Astrocyte (in vitro differentiated cells and primary cell): ENCODE measurements at regions not wholly inside any gene's neighbourhood (a gene's known extent, or its start where the extent isn't known, plus 50 kb on each side); places are given as distances from the start of the nearest gene placed in this dataset.

Experiments used
- DNase-seq: peaks from one replicate; pipeline ENCODE4 v3.0.0-alpha.2; 2010; ENCODE audit warnings: low read depth
- FAIRE-seq: peaks from 2 replicates; lab custom pipeline; 2011; peaks lifted over from hg19 to GRCh38; lab: Jason Lieb, UNC
- H2AFZ ChIP-seq: 2 replicates; pipeline ENCODE4 v1.6.0; 2012; ENCODE audit warnings: low read depth, low read length, inconsistent platforms
- H3K27ac ChIP-seq: 2 replicates; pipeline ENCODE4 v1.5.1; 2011; ENCODE audit warnings: low read depth, low read length, inconsistent platforms
- H3K27me3 ChIP-seq: 2 replicates; pipeline ENCODE4 v1.6.0; 2011; ENCODE audit warnings: low read length, inconsistent platforms; ENCODE audit not compliant: insufficient read depth
- H3K36me3 ChIP-seq: 2 replicates; pipeline ENCODE4 v1.5.1; 2011; ENCODE audit warnings: low read length, inconsistent platforms; ENCODE audit not compliant: insufficient read depth
- H3K4me1 ChIP-seq: 2 replicates; pipeline ENCODE4 v1.5.1; 2011; ENCODE audit warnings: low read length, inconsistent platforms; ENCODE audit not compliant: insufficient read depth
- H3K4me2 ChIP-seq: 2 replicates; pipeline ENCODE4 v1.6.0; 2012; ENCODE audit warnings: low read length, inconsistent platforms
- H3K4me3 ChIP-seq: 2 replicates; pipeline ENCODE4 v1.5.1; 2011; ENCODE audit warnings: low read depth, mild to moderate bottlenecking, low read length, inconsistent platforms; ENCODE audit not compliant: insufficient read depth
- H3K79me2 ChIP-seq: 2 replicates; pipeline ENCODE4 v1.6.0; 2012; ENCODE audit warnings: mild to moderate bottlenecking, low read length, inconsistent platforms; ENCODE audit not compliant: insufficient read depth
- H3K9ac ChIP-seq: 2 replicates; pipeline ENCODE4 v1.6.0; 2012; ENCODE audit warnings: mild to moderate bottlenecking, low read length, inconsistent platforms
- H3K9me3 ChIP-seq: 2 replicates; pipeline ENCODE4 v1.5.1; 2012; ENCODE audit warnings: low read depth, mild to moderate bottlenecking, low read length, inconsistent platforms; ENCODE audit not compliant: insufficient read depth
- H4K20me1 ChIP-seq: 2 replicates; pipeline ENCODE4 v1.6.0; 2012; ENCODE audit warnings: low read length, inconsistent platforms; ENCODE audit not compliant: insufficient read depth
- H3K27ac Mint-ChIP-seq: one replicate; pipeline ENCODE4 v1.8.0; 2021; ENCODE audit warnings: mild to moderate bottlenecking, mixed read lengths; ENCODE audit not compliant: unreplicated experiment
- H3K27me3 Mint-ChIP-seq: one replicate; pipeline ENCODE4 v1.8.0; 2021; ENCODE audit warnings: low read depth, mixed read lengths; ENCODE audit not compliant: unreplicated experiment
- H3K36me3 Mint-ChIP-seq: one replicate; pipeline ENCODE4 v1.8.0; 2021; ENCODE audit warnings: low read depth, mixed read lengths; ENCODE audit not compliant: unreplicated experiment
- H3K4me1 Mint-ChIP-seq: one replicate; pipeline ENCODE4 v1.8.0; 2021; ENCODE audit warnings: low read depth, mixed read lengths; ENCODE audit not compliant: unreplicated experiment
- H3K4me3 Mint-ChIP-seq: one replicate; pipeline ENCODE4 v1.8.0; 2021; ENCODE audit warnings: mild to moderate bottlenecking, moderate library complexity, mixed read lengths; ENCODE audit not compliant: unreplicated experiment
- H3K9me3 Mint-ChIP-seq: one replicate; pipeline ENCODE4 v1.8.0; 2021; ENCODE audit warnings: mild to moderate bottlenecking, mixed read lengths; ENCODE audit not compliant: unreplicated experiment
- EZH2 ChIP-seq: IDR thresholded peaks from 2 replicates; pipeline ENCODE4 v1.6.1; 2012; ENCODE audit warnings: mild to moderate bottlenecking, low read length, inconsistent platforms; ENCODE audit not compliant: insufficient read depth
- TF ChIP-seq, protein P1 (sequence below): IDR thresholded peaks from 2 replicates; pipeline ENCODE4 v1.5.1; 2011; ENCODE audit warnings: low read depth, mild to moderate bottlenecking, inconsistent platforms, low read length, moderate library complexity; ENCODE audit not compliant: insufficient read depth

DNA sequence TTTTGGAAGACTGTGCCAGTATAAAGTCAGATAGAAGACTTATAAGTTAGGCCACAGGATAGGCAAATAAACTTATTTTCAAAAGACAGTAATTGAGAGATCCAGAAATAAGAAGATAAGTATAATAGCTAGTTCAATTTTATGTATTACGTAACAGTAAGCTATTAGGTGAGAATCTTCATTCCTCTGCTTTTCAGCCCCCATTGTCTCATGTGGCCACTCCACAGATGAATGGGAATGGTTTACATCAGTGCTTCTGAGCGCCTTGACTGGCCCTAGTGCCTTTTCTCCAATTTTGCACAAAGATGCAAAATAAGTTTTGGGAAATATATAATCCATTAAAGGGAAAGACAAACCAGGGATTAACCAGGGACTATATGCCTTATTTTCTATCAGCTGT lies 550.5 kb downstream of the MMUT start:
- no peak for FAIRE-seq
- Histone ChIP-seq H3K4me3 (no peak overlapping the region), H3K4me2 (no peak overlapping the region), H3K79me2 (no peaks in the 10 kb centered on the region), H3K27me3 (no peaks in the 10 kb centered on the region), H3K27ac (no peak overlapping the region), H4K20me1 (no peaks in the 10 kb centered on the region), H2AFZ (no peak overlapping the region), H3K36me3 (no peaks in the 10 kb centered on the region), H3K9ac (no peak overlapping the region), H3K9me3 (no peaks in the 10 kb centered on the region), H3K4me1 (no peaks in the 10 kb centered on the region)
- no peaks in the 10 kb centered on the region for H3K36me3 Mint-ChIP-seq
- H3K4me1 Mint-ChIP-seq = no peaks in the 10 kb centered on the region
- DNase-seq = no peak
- H3K9me3 Mint-ChIP-seq = no peaks in the 10 kb centered on the region
- no peak for TF ChIP-seq EZH2
- TF ChIP-seq, protein P1, sequence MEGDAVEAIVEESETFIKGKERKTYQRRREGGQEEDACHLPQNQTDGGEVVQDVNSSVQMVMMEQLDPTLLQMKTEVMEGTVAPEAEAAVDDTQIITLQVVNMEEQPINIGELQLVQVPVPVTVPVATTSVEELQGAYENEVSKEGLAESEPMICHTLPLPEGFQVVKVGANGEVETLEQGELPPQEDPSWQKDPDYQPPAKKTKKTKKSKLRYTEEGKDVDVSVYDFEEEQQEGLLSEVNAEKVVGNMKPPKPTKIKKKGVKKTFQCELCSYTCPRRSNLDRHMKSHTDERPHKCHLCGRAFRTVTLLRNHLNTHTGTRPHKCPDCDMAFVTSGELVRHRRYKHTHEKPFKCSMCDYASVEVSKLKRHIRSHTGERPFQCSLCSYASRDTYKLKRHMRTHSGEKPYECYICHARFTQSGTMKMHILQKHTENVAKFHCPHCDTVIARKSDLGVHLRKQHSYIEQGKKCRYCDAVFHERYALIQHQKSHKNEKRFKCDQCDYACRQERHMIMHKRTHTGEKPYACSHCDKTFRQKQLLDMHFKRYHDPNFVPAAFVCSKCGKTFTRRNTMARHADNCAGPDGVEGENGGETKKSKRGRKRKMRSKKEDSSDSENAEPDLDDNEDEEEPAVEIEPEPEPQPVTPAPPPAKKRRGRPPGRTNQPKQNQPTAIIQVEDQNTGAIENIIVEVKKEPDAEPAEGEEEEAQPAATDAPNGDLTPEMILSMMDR = no peak
- no peak overlapping the region for H3K4me3 Mint-ChIP-seq
- no peak overlapping the region for H3K27ac Mint-ChIP-seq
- H3K27me3 Mint-ChIP-seq = no peaks in the 10 kb centered on the region

DNA sequence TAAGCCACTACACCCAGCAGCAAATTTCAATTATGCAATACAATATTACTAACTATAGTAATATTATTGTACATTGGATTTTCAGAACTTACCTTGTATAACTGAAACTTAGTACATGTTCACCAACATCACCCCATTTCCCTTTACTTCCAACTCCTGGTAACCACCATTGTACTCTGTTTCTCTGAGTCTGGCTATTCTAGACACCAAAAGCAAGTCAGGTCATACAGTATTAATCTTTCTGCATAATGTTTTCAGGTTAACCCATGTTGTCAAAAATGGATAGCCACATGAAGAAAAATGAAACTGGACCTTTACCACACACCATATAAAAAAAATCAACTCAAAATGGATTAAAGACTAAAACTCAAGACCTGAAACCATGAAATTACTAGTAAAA lies 558.2 kb downstream of the MMUT start:
- Mint-ChIP-seq H3K4me3 (no peak overlapping the region), H3K36me3 (no peaks in the 10 kb centered on the region), H3K27ac (no peak overlapping the region), H3K27me3 (no peaks in the 10 kb centered on the region), H3K9me3 (no peaks in the 10 kb centered on the region), H3K4me1 (no peaks in the 10 kb centered on the region)
- H3K9ac ChIP-seq = no peak overlapping the region
- no peaks in the 10 kb centered on the region for H4K20me1 ChIP-seq
- no peaks in the 10 kb centered on the region for H3K36me3 ChIP-seq
- DNase-seq (no peak), FAIRE-seq (no peak)
- H3K27ac ChIP-seq = no peak overlapping the region
- H3K4me1 ChIP-seq = no peaks in the 10 kb centered on the region
- no peak overlapping the region for H2AFZ ChIP-seq
- TF ChIP-seq, protein P1 = no peak
- TF ChIP-seq EZH2 = no peak
- H3K79me2 ChIP-seq = no peaks in the 10 kb centered on the region
- no peaks in the 10 kb centered on the region for H3K27me3 ChIP-seq
- H3K9me3 ChIP-seq = no peaks in the 10 kb centered on the region
- no peak overlapping the region for H3K4me3 ChIP-seq
- H3K4me2 ChIP-seq = no peak overlapping the region

DNA sequence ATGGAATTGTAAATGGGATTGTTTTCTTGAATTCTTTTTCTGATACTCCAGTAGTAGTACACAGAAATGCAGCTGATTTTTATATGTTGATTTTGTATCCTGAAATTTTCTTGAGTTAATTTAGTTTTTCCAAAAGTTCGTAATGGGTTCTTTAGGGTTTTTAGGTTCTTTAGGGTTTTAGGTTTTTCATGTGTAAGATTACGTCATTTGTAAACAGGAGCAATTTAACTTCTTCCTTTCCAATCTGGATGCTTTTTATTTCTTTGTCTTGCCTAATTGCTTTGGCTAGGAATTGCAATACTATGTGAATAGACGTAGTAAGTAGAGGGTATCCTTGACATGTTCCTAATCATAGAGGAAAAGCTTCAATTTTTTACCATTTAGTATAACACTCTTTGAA lies 568.6 kb downstream of the MMUT start:
- Histone ChIP-seq H3K9ac (no peak overlapping the region), H3K79me2 (no peaks in the 10 kb centered on the region), H3K27me3 (no peaks in the 10 kb centered on the region), H3K27ac (no peak overlapping the region), H3K4me2 (no peak overlapping the region), H4K20me1 (no peaks in the 10 kb centered on the region), H3K4me3 (no peak overlapping the region), H2AFZ (no peak overlapping the region), H3K4me1 (no peaks in the 10 kb centered on the region), H3K36me3 (no peaks in the 10 kb centered on the region), H3K9me3 (no peaks in the 10 kb centered on the region)
- FAIRE-seq = no peak
- Mint-ChIP-seq H3K36me3 (no peaks in the 10 kb centered on the region), H3K9me3 (no peaks in the 10 kb centered on the region), H3K27me3 (no peaks in the 10 kb centered on the region), H3K27ac (no peak overlapping the region), H3K4me3 (no peak overlapping the region), H3K4me1 (no peaks in the 10 kb centered on the region)
- TF ChIP-seq, protein P1 = no peak
- TF ChIP-seq EZH2 = no peak
- no peak for DNase-seq
